Upper lobe of left lung (tissue), 4 donors: ENCODE measurements at regions not wholly inside any gene's neighbourhood (a gene's known extent, or its start where the extent isn't known, plus 50 kb on each side); places are given as distances from the start of the nearest gene placed in this dataset.
"Not testable (repeated sequence)": the region's sequence is repeated elsewhere in the genome, so short reads cannot be mapped to it uniquely, and the experiment has no call there.

Source experiments
- CTCF ChIP-seq, 6 experiments: fragments of 450-650 bp in 4 of 6; fragments of 200-600 bp in 2 of 6; sonication (generic) in 2 of 6; IDR thresholded peaks; one replicate each; pipeline ENCODE4 v1.5.1; 2016 to 2019; ENCODE audit warnings: antibody characterized with exemption in 6 of 6
- EP300 ChIP-seq, 4 donors: sonication (generic); formaldehyde crosslinking; IDR thresholded peaks; one replicate each; pipeline ENCODE4 v1.5.1; 2017; ENCODE audit warnings: antibody characterized with exemption in 4 of 4, control low read depth in 2 of 4
- POLR2A ChIP-seq, 4 donors: fragments of 450-650 bp; IDR thresholded peaks; one replicate each; pipeline ENCODE4 v1.5.1; 2016 to 2017; ENCODE audit warnings: antibody characterized with exemption in 4 of 4, mild to moderate bottlenecking in 2 of 4
- POLR2AphosphoS5 ChIP-seq, 2 donors: sonication (generic); formaldehyde crosslinking; IDR thresholded peaks; one replicate each; pipeline ENCODE4 v1.5.1; 2017; ENCODE audit warnings: antibody characterized with exemption in 2 of 2

DNA sequence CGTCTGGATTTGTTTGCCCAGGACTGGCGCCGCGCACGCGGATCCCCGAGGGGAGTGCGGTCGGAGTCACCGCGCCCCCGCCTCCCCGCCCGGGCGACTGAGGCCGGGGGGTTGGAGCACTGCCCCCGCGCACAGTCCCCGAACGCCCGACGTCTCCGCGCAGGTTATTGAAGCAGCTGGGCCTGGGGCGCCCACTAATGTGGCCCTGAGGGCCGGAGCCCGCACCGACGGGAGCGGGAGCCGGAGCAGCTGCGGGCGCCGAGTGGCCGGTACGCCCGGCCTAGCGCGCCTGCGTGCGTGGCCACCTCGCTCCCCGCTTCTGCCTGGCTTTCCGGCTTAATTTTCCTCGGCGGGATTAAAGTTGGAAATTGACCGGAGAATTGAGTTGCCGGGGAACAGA, 126.9 kb downstream of the LAS1L start:
- not testable (repeated sequence) for TF ChIP-seq CTCF, POLR2A, POLR2AphosphoS5, EP300 (IDR thresholded peaks at IDR 0.05)
